ENCODE measurements at regions not wholly inside any gene's neighbourhood (a gene's known extent, or its start where the extent isn't known, plus 50 kb on each side); places are given as distances from the start of the nearest gene placed in this dataset.

GRCh38 chr16:72501739-72502593 is 330.0 kb upstream of the PMFBP1 start:
- peak; percentile 67 for DNase-seq

- DNase-seq: no peak
Measured at GRCh38 chr16:72500545-72500944, 328.6 kb upstream of the PMFBP1 start.

- no peak for DNase-seq
Measured at GRCh38 chr16:72493716-72494415, 321.9 kb upstream of the PMFBP1 start.

GRCh38 chr16:72487283-72487682 is 315.3 kb upstream of the PMFBP1 start:
- DNase-seq: no peak

- no peak for DNase-seq
Measured at GRCh38 chr16:72482695-72483094, 310.7 kb upstream of the PMFBP1 start.

- DNase-seq: no peak
Measured at GRCh38 chr16:72481419-72481818, 309.5 kb upstream of the PMFBP1 start.

GRCh38 chr16:72480911-72481310 is 309.0 kb upstream of the PMFBP1 start:
- DNase-seq: no peak

- no peak for DNase-seq
Measured at GRCh38 chr16:72475688-72476087, 303.7 kb upstream of the PMFBP1 start.

GRCh38 chr16:72474501-72475123 is 302.7 kb upstream of the PMFBP1 start:
- no peak for DNase-seq

GRCh38 chr16:72473631-72474030 is 301.7 kb upstream of the PMFBP1 start:
- DNase-seq: no peak

GRCh38 chr16:72471317-72471924 is 299.5 kb upstream of the PMFBP1 start:
- no peak for DNase-seq

- no peak for DNase-seq
Measured at GRCh38 chr16:72470541-72470940, 298.6 kb upstream of the PMFBP1 start.

- no peak for DNase-seq
Measured at GRCh38 chr16:72469932-72470331, 298.0 kb upstream of the PMFBP1 start.

- no peak for DNase-seq
Measured at GRCh38 chr16:72468582-72468981, 296.6 kb upstream of the PMFBP1 start.

- DNase-seq: peak; percentile 69
Measured at GRCh38 chr16:72467157-72467759, 295.3 kb upstream of the PMFBP1 start.

- DNase-seq: no peak
Measured at GRCh38 chr16:72464597-72465368, 292.8 kb upstream of the PMFBP1 start.

GRCh38 chr16:72464052-72464451 is 292.1 kb upstream of the PMFBP1 start:
- no peak for DNase-seq

- no peak for DNase-seq
Measured at GRCh38 chr16:72458035-72458434, 286.1 kb upstream of the PMFBP1 start.

GRCh38 chr16:72457243-72457940 is 285.4 kb upstream of the PMFBP1 start:
- DNase-seq: no peak

- no peak for DNase-seq
Measured at GRCh38 chr16:72455743-72456659, 284.0 kb upstream of the PMFBP1 start.
